HG02588 (cell line): ENCODE measurements at regions not wholly inside any gene's neighbourhood (a gene's known extent, or its start where the extent isn't known, plus 50 kb on each side); places are given as distances from the start of the nearest gene placed in this dataset.
"Not testable (repeated sequence)": the region's sequence is repeated elsewhere in the genome, so short reads cannot be mapped to it uniquely, and the experiment has no call there.

Source experiments
- ATAC-seq: cut with Tn5 transposase; IDR thresholded peaks from one replicate; pipeline ENCODE4 v1.9.1; 2021; ENCODE audit warnings: mild to moderate bottlenecking, moderate library complexity; ENCODE audit not compliant: unreplicated experiment

GRCh38 chr5:53265043-53265442, 155.5 kb upstream of the MOCS2 start:
- no peak for ATAC-seq

DNA sequence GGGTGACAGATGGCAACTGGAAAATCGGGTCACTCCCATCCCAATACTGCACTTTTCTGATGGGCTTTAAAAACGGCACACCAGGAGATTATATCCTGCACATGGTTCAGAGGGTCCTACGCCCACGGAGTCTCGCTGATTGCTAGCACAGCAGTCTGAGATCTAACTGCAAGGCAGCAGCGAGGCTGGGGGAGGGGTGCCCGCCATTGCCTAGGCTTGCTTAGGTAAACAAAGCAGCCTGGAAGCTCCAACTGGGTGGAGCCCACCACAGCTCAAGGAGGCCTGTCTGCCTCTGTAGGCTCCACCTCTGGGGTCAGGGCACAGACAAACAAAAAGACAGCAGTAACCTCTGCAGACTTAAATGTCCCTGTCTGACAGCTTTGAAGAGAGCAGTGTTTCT, 158.7 kb upstream of the MOCS2 start:
- ATAC-seq: not testable (repeated sequence)

GRCh38 chr5:53275666-53276065, 166.1 kb upstream of the MOCS2 start:
- no peak for ATAC-seq

GRCh38 chr5:53276825-53277224, 167.3 kb upstream of the MOCS2 start:
- ATAC-seq: no peak

DNA sequence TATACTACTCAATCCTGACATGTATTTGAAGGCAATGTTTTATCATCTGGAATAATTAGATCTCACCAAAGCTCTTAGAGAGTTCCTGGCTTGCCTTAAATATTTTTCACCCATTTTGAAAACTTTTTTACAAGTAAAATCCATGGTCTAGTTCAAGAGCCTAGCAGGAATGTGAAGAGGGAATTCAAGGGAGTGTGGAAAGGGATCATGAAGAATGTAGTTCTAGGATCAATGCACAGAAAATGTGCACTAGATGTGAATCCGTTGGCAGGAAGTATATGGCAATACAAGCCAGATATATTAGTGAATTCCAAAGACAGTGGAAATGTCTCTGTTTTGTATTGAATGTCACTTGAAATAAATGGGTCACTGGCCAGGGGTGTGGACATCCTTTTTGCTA, 167.9 kb upstream of the MOCS2 start:
- ATAC-seq: no peak

- ATAC-seq: no peak
Measured at GRCh38 chr5:53287573-53287972, 178.0 kb upstream of the MOCS2 start.

- no peak for ATAC-seq
Measured at GRCh38 chr5:53288511-53288910, 179.0 kb upstream of the MOCS2 start.

GRCh38 chr5:53291047-53291446, 181.5 kb upstream of the MOCS2 start:
- ATAC-seq: no peak

DNA sequence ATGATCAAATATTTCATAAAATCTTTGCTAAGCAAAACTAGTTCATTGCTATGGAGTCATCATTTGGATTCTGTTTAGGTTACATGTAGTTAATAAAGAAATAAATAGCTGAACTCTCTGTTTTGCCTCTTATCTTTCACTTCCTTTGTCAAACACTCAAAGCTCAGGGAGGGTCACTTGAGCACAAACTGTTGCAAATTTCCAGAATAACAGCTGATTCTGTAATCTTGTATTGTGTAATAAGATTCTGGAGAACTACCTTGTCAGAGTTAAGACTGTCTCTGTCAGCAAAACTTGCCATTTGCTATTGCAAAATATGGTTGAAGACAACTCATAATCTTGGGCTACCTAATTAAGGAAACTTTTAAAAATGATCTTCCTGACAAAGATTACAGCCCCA, 182.0 kb upstream of the MOCS2 start:
- ATAC-seq: no peak

GRCh38 chr5:53298841-53299240, 181.6 kb upstream of the FST start:
- no peak for ATAC-seq

- no peak for ATAC-seq
Measured at GRCh38 chr5:53302529-53302928, 177.9 kb upstream of the FST start.

- ATAC-seq: no peak
Measured at GRCh38 chr5:53303105-53303504, 177.3 kb upstream of the FST start.

DNA sequence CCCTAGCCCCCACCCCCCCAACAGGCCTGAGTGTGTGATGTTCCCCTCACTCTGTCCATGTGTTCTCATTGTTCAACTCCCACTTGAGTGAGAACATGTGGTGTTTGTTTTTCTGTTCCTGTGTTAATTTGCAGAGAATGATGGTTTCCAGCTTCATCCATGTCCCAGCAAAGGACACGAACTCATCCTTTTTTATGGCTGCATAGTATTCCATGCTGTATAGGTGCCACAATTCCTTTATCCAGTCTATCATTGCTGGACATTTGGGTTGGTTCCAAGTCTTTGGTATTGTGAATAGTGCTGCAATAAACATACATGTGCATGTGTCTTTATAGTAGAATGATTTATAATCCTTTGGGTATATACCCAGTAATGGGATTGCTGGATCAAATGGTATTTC, 175.1 kb upstream of the FST start:
- not testable (repeated sequence) for ATAC-seq

DNA sequence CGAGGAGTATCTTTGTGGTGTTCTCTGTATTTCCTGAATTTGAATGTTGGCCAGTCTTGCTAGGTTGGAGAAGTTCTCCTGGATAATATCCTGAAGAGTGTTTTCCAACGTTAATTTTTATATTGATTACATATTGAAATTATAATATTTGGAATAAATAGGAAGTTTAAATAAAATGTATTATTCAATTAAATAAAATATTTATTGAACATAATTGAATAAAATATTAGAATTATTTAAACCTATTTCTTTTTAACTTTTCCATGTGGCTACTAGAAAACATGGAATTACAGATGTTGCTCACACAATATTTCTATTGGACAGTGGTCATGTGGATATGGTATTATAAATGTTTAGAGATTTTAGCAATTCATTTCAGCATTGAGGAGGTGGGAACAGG, 170.8 kb upstream of the FST start:
- ATAC-seq: no peak

DNA sequence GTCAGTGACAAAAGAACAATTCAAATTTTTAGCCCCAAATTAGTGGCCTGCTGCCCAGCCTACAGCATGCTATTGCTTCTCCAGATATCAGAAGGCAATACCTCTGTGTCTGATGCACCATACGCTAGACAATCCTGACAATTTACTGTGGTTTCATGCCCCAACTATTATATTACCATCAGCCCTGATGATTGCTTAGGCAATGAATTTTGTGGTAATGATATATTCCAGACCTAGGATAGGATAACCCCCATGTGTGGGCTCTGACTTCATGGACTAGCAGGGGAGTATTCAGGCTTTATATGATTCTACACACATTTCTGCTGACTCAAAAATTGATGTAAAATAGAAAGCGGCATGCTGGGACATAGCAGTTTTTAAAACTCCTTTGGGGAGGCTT, 168.7 kb upstream of the FST start:
- ATAC-seq: no peak

- ATAC-seq: no peak
Measured at GRCh38 chr5:53313145-53313544, 167.3 kb upstream of the FST start.

GRCh38 chr5:53318303-53318702, 162.1 kb upstream of the FST start:
- ATAC-seq: no peak

GRCh38 chr5:53319315-53319714, 161.1 kb upstream of the FST start:
- no peak for ATAC-seq

- no peak for ATAC-seq
Measured at GRCh38 chr5:53321073-53321472, 159.4 kb upstream of the FST start.

DNA sequence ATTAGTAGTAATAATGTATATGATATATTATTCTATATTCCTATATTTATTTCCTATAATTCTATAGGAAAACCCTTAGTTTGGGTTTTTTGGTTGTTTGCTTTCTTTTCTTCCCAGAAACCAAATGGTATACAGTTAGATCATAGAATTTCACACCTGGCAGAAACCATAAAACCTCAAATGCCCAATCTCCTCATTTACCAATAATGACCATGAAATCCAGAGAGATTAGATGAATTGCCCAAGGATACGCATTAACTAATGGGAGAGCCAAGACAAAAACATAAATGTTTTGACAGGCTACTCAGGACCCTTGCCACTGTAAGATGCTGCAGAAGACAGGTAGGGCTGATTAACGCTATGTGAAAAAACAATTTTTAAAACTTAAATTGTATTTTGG, 158.7 kb upstream of the FST start:
- ATAC-seq: no peak

DNA sequence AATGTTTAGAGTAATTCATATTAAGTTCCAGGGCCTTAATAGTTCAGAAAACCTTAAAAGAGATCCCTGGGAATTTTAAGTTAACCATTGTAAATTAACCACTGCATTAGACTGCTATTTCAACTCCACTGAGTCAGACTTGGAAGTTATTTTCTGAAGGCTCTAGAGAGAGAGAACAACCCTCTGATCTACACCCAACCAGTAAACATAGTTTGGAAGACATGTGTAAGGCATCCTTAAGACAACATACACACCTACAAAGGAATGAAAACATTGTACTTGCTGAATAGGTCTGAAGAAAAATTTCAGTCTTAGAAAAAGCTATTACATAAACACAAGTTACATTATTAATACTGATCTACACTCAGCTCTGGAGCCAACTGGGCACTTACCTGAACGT, 158.2 kb upstream of the FST start:
- ATAC-seq: no peak

GRCh38 chr5:53323511-53323910, 156.9 kb upstream of the FST start:
- ATAC-seq: no peak

- ATAC-seq: peak; percentile 76
Measured at GRCh38 chr5:53323943-53324642, 156.3 kb upstream of the FST start.
